PC-3 (cell line): ENCODE measurements at regions not wholly inside any gene's neighbourhood (a gene's known extent, or its start where the extent isn't known, plus 50 kb on each side); places are given as distances from the start of the nearest gene placed in this dataset.

ENCODE experiments used
- ATAC-seq: fragments of 200-7000 bp; cut with Tn5 transposase; 2 replicates; pipeline ENCODE4 v1.9.1; 2020; ENCODE audit warnings: mild to moderate bottlenecking, moderate library complexity
- BruUV-seq: library from RNA; stranded (reverse); fragments of 400-500 nt; replicated peaks from 2 replicates; lab custom pipeline; 2021; lab: Mats Ljungman, UMichigan
- CTCF ChIA-PET: fragments of 300-600 bp; sonication (Branson Sonifier 250); formaldehyde crosslinking; loops from one replicate; lab custom pipeline; 2022; ENCODE audit warnings: antibody characterized with exemption; lab: Charles Lee
- POLR2A ChIA-PET: fragments of 300-600 bp; sonication (Branson Sonifier 250); formaldehyde crosslinking; loops from one replicate; lab custom pipeline; 2022; ENCODE audit warnings: antibody characterized with exemption; ENCODE audit not compliant: unreplicated experiment; lab: Charles Lee
- DNase-seq: peaks from one replicate; pipeline ENCODE4 v3.0.0-alpha.2; 2015
- H2AFZ ChIP-seq: fragments of 300-600 bp; sonication (generic); 2 replicates; pipeline ENCODE4 v1.6.0; 2016; ENCODE audit warnings: antibody characterized with exemption, low read length
- H3F3A ChIP-seq: fragments of 300-600 bp; sonication (generic); one replicate; pipeline ENCODE4 v1.6.0; 2017; ENCODE audit warnings: antibody characterized with exemption, low read length, control low read depth, mild to moderate bottlenecking; ENCODE audit not compliant: unreplicated experiment
- H3K27ac ChIP-seq: fragments of 300-600 bp; sonication (generic); 2 replicates; pipeline ENCODE4 v1.5.1; 2016; ENCODE audit warnings: mild to moderate bottlenecking, low read length
- H3K27me3 ChIP-seq: fragments of 300-600 bp; sonication (generic); 2 replicates; pipeline ENCODE4 v1.6.1; 2016; ENCODE audit warnings: low read length, mixed read lengths
- H3K36me3 ChIP-seq: fragments of 300-600 bp; sonication (generic); 2 replicates; pipeline ENCODE4 v1.6.1; 2016; ENCODE audit warnings: low read depth, mixed run types, low read length, mixed read lengths
- H3K4me1 ChIP-seq: fragments of 300-600 bp; sonication (generic); 2 replicates; pipeline ENCODE4 v1.5.1; 2016; ENCODE audit warnings: low read length; ENCODE audit not compliant: insufficient read depth
- H3K4me2 ChIP-seq: fragments of 300-600 bp; sonication (generic); 2 replicates; pipeline ENCODE4 v1.6.0; 2016; ENCODE audit warnings: low read length
- H3K4me3 ChIP-seq: fragments of 300-600 bp; sonication (generic); 2 replicates; pipeline ENCODE4 v1.5.1; 2016; ENCODE audit warnings: mild to moderate bottlenecking, low read length, mixed read lengths
- H3K79me2 ChIP-seq: fragments of 300-600 bp; sonication (generic); 2 replicates; pipeline ENCODE4 v1.6.1; 2017; ENCODE audit warnings: low read length, mixed read lengths
- H3K9ac ChIP-seq: fragments of 300-600 bp; sonication (generic); 2 replicates; pipeline ENCODE4 v1.6.0; 2016; ENCODE audit warnings: mild to moderate bottlenecking, low read length
- H3K9me2 ChIP-seq: fragments of 300-600 bp; sonication (generic); replicated peaks from 2 replicates; pipeline ENCODE4 v1.6.1; 2016; ENCODE audit warnings: mixed run types, low read length, mixed read lengths
- H3K9me3 ChIP-seq: fragments of 300-600 bp; sonication (generic); 2 replicates; pipeline ENCODE4 v1.6.1; 2016; ENCODE audit warnings: low read length, mixed read lengths
- H4K20me1 ChIP-seq: fragments of 300-600 bp; sonication (generic); 2 replicates; pipeline ENCODE4 v1.6.1; 2016; ENCODE audit warnings: low read length, mixed read lengths
- CTCF ChIP-seq: fragments of 300-600 bp; sonication (generic); conservative IDR thresholded peaks from 2 replicates; pipeline ENCODE4 v1.5.1; 2017; ENCODE audit warnings: antibody characterized with exemption, low read depth, mild to moderate bottlenecking, low read length
- EZH2 ChIP-seq: fragments of 300-600 bp; sonication (generic); IDR thresholded peaks from one replicate; pipeline ENCODE4 v1.6.1; 2017; ENCODE audit warnings: antibody characterized with exemption, mild to moderate bottlenecking, low read length; ENCODE audit not compliant: unreplicated experiment
- EZH2phosphoT487 ChIP-seq: fragments of 300-600 bp; sonication (generic); IDR thresholded peaks from 2 replicates; pipeline ENCODE4 v1.6.1; 2018; ENCODE audit warnings: mild to moderate bottlenecking, antibody characterized with exemption, low read length, borderline replicate concordance
- intact Hi-C: fragments of 100-400 bp; cut with micrococcal nuclease; formaldehyde crosslinking; loops from 2 replicates; pipeline ENCODE4 v1.9.0; 2023

- H3K9me3 ChIP-seq: no peaks in the 10 kb centered on the region
- DNase-seq (no peak), ATAC-seq (no peak)
- no peaks in the 10 kb centered on the region for H3K4me1 ChIP-seq
- H3K27ac ChIP-seq: no peak overlapping the region
- no TSS peak for BruUV-seq
- H4K20me1 ChIP-seq: no peaks in the 10 kb centered on the region
- no peak overlapping the region for H2AFZ ChIP-seq
- no peak for TF ChIP-seq EZH2
- no peak for TF ChIP-seq EZH2phosphoT487
- no peak for TF ChIP-seq CTCF
- no peaks in the 10 kb centered on the region for H3K79me2 ChIP-seq
- H3K4me2 ChIP-seq: no peak overlapping the region
- intact Hi-C loops: no loop called here
- no peak overlapping the region for H3K9ac ChIP-seq
- no peak overlapping the region for H3K4me3 ChIP-seq
- H3K36me3 ChIP-seq: no peaks in the 10 kb centered on the region
- ChIA-PET CTCF (no interaction called here), POLR2A (no interaction called here)
- H3K27me3 ChIP-seq: no peaks in the 10 kb centered on the region
- H3F3A ChIP-seq: no peaks in the 10 kb centered on the region
- no peaks in the 10 kb centered on the region for H3K9me2 ChIP-seq
These were observed 759.9 kb downstream of the EPHA3 start for GRCh38 chr3:89867286-89867685.

GRCh38 chr3:89876116-89876515, 768.7 kb downstream of the EPHA3 start:
- H3K9ac ChIP-seq: no peak overlapping the region
- no TSS peak for BruUV-seq
- no peaks in the 10 kb centered on the region for H4K20me1 ChIP-seq
- TF ChIP-seq CTCF: no peak
- no peak for TF ChIP-seq EZH2phosphoT487
- TF ChIP-seq EZH2: no peak
- H3F3A ChIP-seq: no peaks in the 10 kb centered on the region
- DNase-seq (no peak), ATAC-seq (no peak)
- H3K9me3 ChIP-seq: no peaks in the 10 kb centered on the region
- no peak overlapping the region for H3K4me2 ChIP-seq
- H2AFZ ChIP-seq: no peak overlapping the region
- H3K27ac ChIP-seq: no peak overlapping the region
- no peaks in the 10 kb centered on the region for H3K4me1 ChIP-seq
- no peaks in the 10 kb centered on the region for H3K79me2 ChIP-seq
- POLR2A ChIA-PET: no interaction called here
- H3K27me3 ChIP-seq: no peaks in the 10 kb centered on the region
- intact Hi-C loops: no loop called here
- H3K4me3 ChIP-seq: no peak overlapping the region
- no peaks in the 10 kb centered on the region for H3K36me3 ChIP-seq
- CTCF ChIA-PET: no interaction called here
- H3K9me2 ChIP-seq: no peaks in the 10 kb centered on the region

DNA sequence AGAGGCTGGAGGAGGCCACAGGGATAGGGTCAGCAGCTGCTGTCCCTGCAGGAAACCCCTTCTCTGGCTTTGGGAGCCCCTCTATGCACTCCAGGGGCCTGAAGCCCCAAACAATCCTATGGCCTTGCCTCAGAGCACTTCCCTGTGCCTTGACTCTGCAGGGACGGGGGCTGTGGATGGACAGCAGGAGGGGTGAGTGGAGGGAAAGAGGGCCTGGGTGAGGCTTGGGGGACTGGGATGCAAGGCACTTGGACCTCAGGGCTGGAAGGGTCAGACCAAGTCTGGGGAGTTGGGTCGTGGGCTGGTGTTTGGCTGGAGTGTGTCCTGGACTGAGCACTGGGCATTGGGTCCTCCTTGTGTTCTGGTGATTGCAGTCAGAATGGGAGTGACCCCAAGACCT, 769.8 kb downstream of the EPHA3 start:
- Histone ChIP-seq H3K9me3 (no peaks in the 10 kb centered on the region), H3K4me3 (no peak overlapping the region), H3K27ac (no peak overlapping the region), H3K4me1 (no peaks in the 10 kb centered on the region), H3F3A (no peaks in the 10 kb centered on the region), H3K4me2 (no peak overlapping the region), H3K9me2 (no peaks in the 10 kb centered on the region), H3K27me3 (no peaks in the 10 kb centered on the region), H4K20me1 (no peaks in the 10 kb centered on the region), H3K36me3 (no peaks in the 10 kb centered on the region), H3K79me2 (no peaks in the 10 kb centered on the region), H2AFZ (no peak overlapping the region), H3K9ac (no peak overlapping the region)
- ATAC-seq (no peak), DNase-seq (no peak)
- intact Hi-C loops: no loop called here
- CTCF ChIA-PET: no interaction called here
- TF ChIP-seq EZH2 (no peak), EZH2phosphoT487 (no peak), CTCF (no peak)
- BruUV-seq: no TSS peak
- POLR2A ChIA-PET: no interaction called here
